ENCODE measurements at regions not wholly inside any gene's neighbourhood (a gene's known extent, or its start where the extent isn't known, plus 50 kb on each side); places are given as distances from the start of the nearest gene placed in this dataset.

GRCh38 chr2:143965493-143966164 is 554.3 kb downstream of the ZEB2 start:
- Histone ChIP-seq H3K4me1 (no peaks in the 10 kb centered on the region), H3K4me3 (no peak overlapping the region), H3K9me3 (no peaks in the 10 kb centered on the region), H3K27ac (no peak overlapping the region), H3K27me3 (no peaks in the 10 kb centered on the region), H3K36me3 (no peaks in the 10 kb centered on the region)
- no peak for DNase-seq (ENCODE audit: low spot score)
- TF ChIP-seq CTCF (IDR thresholded peaks at IDR 0.05) = no peak

- no peak for DNase-seq (ENCODE audit: low spot score)
- H3K9me3 ChIP-seq = no peaks in the 10 kb centered on the region
- H3K27me3 ChIP-seq = no peaks in the 10 kb centered on the region
- no peaks in the 10 kb centered on the region for H3K4me1 ChIP-seq
- no peak for TF ChIP-seq CTCF (IDR thresholded peaks at IDR 0.05)
- H3K36me3 ChIP-seq = no peaks in the 10 kb centered on the region
- no peak overlapping the region for H3K4me3 ChIP-seq
- no peak overlapping the region for H3K27ac ChIP-seq
Measured at GRCh38 chr2:143964891-143965290, 555.0 kb downstream of the ZEB2 start.

GRCh38 chr2:143960177-143960576 is 559.7 kb downstream of the ZEB2 start:
- no peaks in the 10 kb centered on the region for H3K4me1 ChIP-seq
- H3K9me3 ChIP-seq = no peaks in the 10 kb centered on the region
- no peaks in the 10 kb centered on the region for H3K27me3 ChIP-seq
- TF ChIP-seq CTCF (IDR thresholded peaks at IDR 0.05) = no peak
- H3K36me3 ChIP-seq = no peaks in the 10 kb centered on the region
- no peak overlapping the region for H3K4me3 ChIP-seq
- no peak for DNase-seq (ENCODE audit: low spot score)
- no peak overlapping the region for H3K27ac ChIP-seq

- Histone ChIP-seq H3K4me1 (no peaks in the 10 kb centered on the region), H3K27me3 (no peaks in the 10 kb centered on the region), H3K4me3 (no peak overlapping the region), H3K36me3 (no peaks in the 10 kb centered on the region), H3K27ac (no peak overlapping the region), H3K9me3 (no peaks in the 10 kb centered on the region)
- no peak for DNase-seq (ENCODE audit: low spot score)
- TF ChIP-seq CTCF (IDR thresholded peaks at IDR 0.05) = no peak
Measured at GRCh38 chr2:143957321-143957720, 562.6 kb downstream of the ZEB2 start.

GRCh38 chr2:143955401-143956065 is 564.4 kb downstream of the ZEB2 start:
- Histone ChIP-seq H3K27ac (no peak overlapping the region), H3K9me3 (no peaks in the 10 kb centered on the region), H3K4me1 (no peaks in the 10 kb centered on the region), H3K36me3 (no peaks in the 10 kb centered on the region), H3K27me3 (no peaks in the 10 kb centered on the region), H3K4me3 (no peak overlapping the region)
- no peak for DNase-seq (ENCODE audit: low spot score)
- no peak for TF ChIP-seq CTCF (IDR thresholded peaks at IDR 0.05)
